ENCODE measurements at regions not wholly inside any gene's neighbourhood (a gene's known extent, or its start where the extent isn't known, plus 50 kb on each side); places are given as distances from the start of the nearest gene placed in this dataset.

- H3K4me1 Mint-ChIP-seq, result peaks cover 44 to 65% (median 63%) of the 10 kb centered on the region in 3 donors
- Histone ChIP-seq H3K36me3 (ENCODE audit: insufficient read depth, low read length) (no peaks in the 10 kb centered on the region), H3K9me3 (ENCODE audit: low read length) (no peaks in the 10 kb centered on the region), H3K27ac (ENCODE audit: low read depth, low read length) (no peak overlapping the region), H3K27me3 (ENCODE audit: insufficient read depth, low read length, poor library complexity, severe bottlenecking) (no peaks in the 10 kb centered on the region), H3K4me3 (ENCODE audit: low read length) (no peak overlapping the region), H3K4me1 (ENCODE audit: insufficient read depth, low read length) (peaks cover 14% of the 10 kb centered on the region)
- H3K4me3 Mint-ChIP-seq, result peak overlapping the region in 2 of 7 donors; percentile 9 to 86
- DNase-seq, result no peak
- ChIA-PET POLR2A (no interaction called here), CTCF (interaction anchor here (0.6 kb wide), 1 partner anchor 11 kb away, joined by 3 read pairs; no protein-coding TSS in a partner anchor)
- no peaks in the 10 kb centered on the region for H3K27me3 Mint-ChIP-seq
- no peaks in the 10 kb centered on the region for H3K9me3 Mint-ChIP-seq
- peak overlapping the region in 2 of 8 donors; percentile 61 to 64 for H3K27ac Mint-ChIP-seq
- peaks cover 0 to 10% (median 0%) of the 10 kb centered on the region in 3 donors for H3K36me3 Mint-ChIP-seq
Observed at GRCh38 chr3:27630885-27631284, 91.2 kb downstream of the EOMES start.

- Histone ChIP-seq H3K27me3 (ENCODE audit: insufficient read depth, low read length, poor library complexity, severe bottlenecking) (no peaks in the 10 kb centered on the region), H3K36me3 (ENCODE audit: insufficient read depth, low read length) (no peaks in the 10 kb centered on the region), H3K4me3 (ENCODE audit: low read length) (no peak overlapping the region), H3K9me3 (ENCODE audit: low read length) (no peaks in the 10 kb centered on the region), H3K4me1 (ENCODE audit: insufficient read depth, low read length) (peaks cover 17% of the 10 kb centered on the region), H3K27ac (ENCODE audit: low read depth, low read length) (no peak overlapping the region)
- ChIA-PET POLR2A (no interaction called here), CTCF (no interaction called here)
- Mint-ChIP-seq H3K4me3 (peak overlapping the region in 1 of 7 donors; percentile 68), H3K4me1 (peaks cover 57 to 73% (median 71%) of the 10 kb centered on the region in 3 donors), H3K27me3 (no peaks in the 10 kb centered on the region), H3K36me3 (peaks cover 0 to 10% (median 0%) of the 10 kb centered on the region in 3 donors), H3K27ac (peak overlapping the region in 4 of 8 donors; percentile 6 to 64 (median 30)), H3K9me3 (no peaks in the 10 kb centered on the region)
- no peak for DNase-seq
Observed at GRCh38 chr3:27629366-27629765, 92.8 kb downstream of the EOMES start.

GRCh38 chr3:27628026-27628750 is 93.9 kb downstream of the EOMES start:
- DNase-seq, result no peak
- POLR2A ChIA-PET, result no interaction called here
- peak overlapping the region in 5 of 7 donors; percentile 0 to 58 (median 37) for H3K4me3 Mint-ChIP-seq
- peak overlapping the region in 4 of 8 donors; percentile 4 to 87 (median 72) for H3K27ac Mint-ChIP-seq
- no peaks in the 10 kb centered on the region for H3K27me3 Mint-ChIP-seq
- Histone ChIP-seq H3K27ac (ENCODE audit: low read depth, low read length) (no peak overlapping the region), H3K27me3 (ENCODE audit: insufficient read depth, low read length, poor library complexity, severe bottlenecking) (no peaks in the 10 kb centered on the region), H3K4me1 (ENCODE audit: insufficient read depth, low read length) (peaks cover 17% of the 10 kb centered on the region), H3K36me3 (ENCODE audit: insufficient read depth, low read length) (no peaks in the 10 kb centered on the region), H3K9me3 (ENCODE audit: low read length) (no peaks in the 10 kb centered on the region), H3K4me3 (ENCODE audit: low read length) (no peak overlapping the region)
- no peaks in the 10 kb centered on the region for H3K9me3 Mint-ChIP-seq
- H3K4me1 Mint-ChIP-seq, result peaks cover 56 to 74% (median 74%) of the 10 kb centered on the region in 3 donors
- CTCF ChIA-PET, result interaction anchor here (0.7 kb wide), 1 partner anchor 160 kb away, joined by 3 read pairs; no protein-coding TSS in a partner anchor
- peaks cover 0 to 7% (median 0%) of the 10 kb centered on the region in 3 donors for H3K36me3 Mint-ChIP-seq

- Mint-ChIP-seq H3K27ac (peak overlapping the region in 2 of 8 donors; percentile 61 to 62), H3K9me3 (no peaks in the 10 kb centered on the region), H3K36me3 (no peaks in the 10 kb centered on the region), H3K4me1 (peaks cover 49 to 66% (median 66%) of the 10 kb centered on the region in 3 donors), H3K4me3 (no peak overlapping the region), H3K27me3 (no peaks in the 10 kb centered on the region)
- Histone ChIP-seq H3K9me3 (ENCODE audit: low read length) (no peaks in the 10 kb centered on the region), H3K27ac (ENCODE audit: low read depth, low read length) (no peak overlapping the region), H3K36me3 (ENCODE audit: insufficient read depth, low read length) (no peaks in the 10 kb centered on the region), H3K27me3 (ENCODE audit: insufficient read depth, low read length, poor library complexity, severe bottlenecking) (no peaks in the 10 kb centered on the region), H3K4me3 (ENCODE audit: low read length) (no peak overlapping the region), H3K4me1 (ENCODE audit: insufficient read depth, low read length) (peaks cover 14% of the 10 kb centered on the region)
- CTCF ChIA-PET, result no interaction called here
- no peak for DNase-seq
- POLR2A ChIA-PET, result no interaction called here
Observed at GRCh38 chr3:27626596-27627118, 95.5 kb downstream of the EOMES start.

GRCh38 chr3:27625864-27626263 is 96.3 kb downstream of the EOMES start:
- CTCF ChIA-PET, result no interaction called here
- Histone ChIP-seq H3K4me1 (ENCODE audit: insufficient read depth, low read length) (peaks cover 14% of the 10 kb centered on the region), H3K9me3 (ENCODE audit: low read length) (no peaks in the 10 kb centered on the region), H3K4me3 (ENCODE audit: low read length) (no peak overlapping the region), H3K36me3 (ENCODE audit: insufficient read depth, low read length) (no peaks in the 10 kb centered on the region), H3K27me3 (ENCODE audit: insufficient read depth, low read length, poor library complexity, severe bottlenecking) (no peaks in the 10 kb centered on the region), H3K27ac (ENCODE audit: low read depth, low read length) (no peak overlapping the region)
- no peak overlapping the region for H3K4me3 Mint-ChIP-seq
- peaks cover 0 to 7% (median 0%) of the 10 kb centered on the region in 3 donors for H3K36me3 Mint-ChIP-seq
- no peaks in the 10 kb centered on the region for H3K9me3 Mint-ChIP-seq
- H3K4me1 Mint-ChIP-seq, result peaks cover 49 to 61% (median 61%) of the 10 kb centered on the region in 3 donors
- H3K27ac Mint-ChIP-seq, result no peak overlapping the region
- no peak for DNase-seq
- H3K27me3 Mint-ChIP-seq, result no peaks in the 10 kb centered on the region
- POLR2A ChIA-PET, result no interaction called here

GRCh38 chr3:27623085-27623753 is 98.9 kb downstream of the EOMES start:
- DNase-seq, result no peak
- Histone ChIP-seq H3K27me3 (ENCODE audit: insufficient read depth, low read length, poor library complexity, severe bottlenecking) (no peaks in the 10 kb centered on the region), H3K4me3 (ENCODE audit: low read length) (no peak overlapping the region), H3K4me1 (ENCODE audit: insufficient read depth, low read length) (peaks cover 10% of the 10 kb centered on the region), H3K27ac (ENCODE audit: low read depth, low read length) (no peak overlapping the region), H3K36me3 (ENCODE audit: insufficient read depth, low read length) (no peaks in the 10 kb centered on the region), H3K9me3 (ENCODE audit: low read length) (no peaks in the 10 kb centered on the region)
- H3K4me1 Mint-ChIP-seq, result peaks cover 40 to 43% (median 43%) of the 10 kb centered on the region in 3 donors
- CTCF ChIA-PET, result interaction anchor here (0.9 kb wide), 1 partner anchor 89 kb away, joined by 3 read pairs; no protein-coding TSS in a partner anchor
- POLR2A ChIA-PET, result no interaction called here
- no peaks in the 10 kb centered on the region for H3K9me3 Mint-ChIP-seq
- H3K4me3 Mint-ChIP-seq, result no peak overlapping the region
- H3K36me3 Mint-ChIP-seq, result peaks cover 0 to 7% (median 0%) of the 10 kb centered on the region in 3 donors
- no peak overlapping the region for H3K27ac Mint-ChIP-seq
- H3K27me3 Mint-ChIP-seq, result no peaks in the 10 kb centered on the region

- no peak overlapping the region for H3K4me3 Mint-ChIP-seq
- no peak for DNase-seq
- no peak overlapping the region for H3K4me3 ChIP-seq (ENCODE audit: low read length)
- CTCF ChIA-PET, result no interaction called here
- no peaks in the 10 kb centered on the region for H3K4me1 ChIP-seq (ENCODE audit: insufficient read depth, low read length)
- H3K36me3 ChIP-seq (ENCODE audit: insufficient read depth, low read length), result no peaks in the 10 kb centered on the region
- H3K4me1 Mint-ChIP-seq, result no peaks in the 10 kb centered on the region
- H3K27ac Mint-ChIP-seq, result peak overlapping the region in 1 of 8 donors; percentile 25
- H3K27me3 Mint-ChIP-seq, result no peaks in the 10 kb centered on the region
- H3K27ac ChIP-seq (ENCODE audit: low read depth, low read length), result no peak overlapping the region
- H3K36me3 Mint-ChIP-seq, result peaks cover 0 to 17% (median 0%) of the 10 kb centered on the region in 3 donors
- peaks cover 3 to 13% (median 10%) of the 10 kb centered on the region in 5 donors for H3K9me3 Mint-ChIP-seq
- POLR2A ChIA-PET, result no interaction called here
- H3K9me3 ChIP-seq (ENCODE audit: low read length), result no peaks in the 10 kb centered on the region
- H3K27me3 ChIP-seq (ENCODE audit: insufficient read depth, low read length, poor library complexity, severe bottlenecking), result no peaks in the 10 kb centered on the region
Observed at GRCh38 chr3:27617552-27617951, 104.6 kb downstream of the EOMES start.

- no peak overlapping the region for H3K27ac Mint-ChIP-seq
- no peaks in the 10 kb centered on the region for H3K27me3 Mint-ChIP-seq
- POLR2A ChIA-PET, result no interaction called here
- H3K4me3 Mint-ChIP-seq, result no peak overlapping the region
- Histone ChIP-seq H3K27ac (ENCODE audit: low read depth, low read length) (no peak overlapping the region), H3K9me3 (ENCODE audit: low read length) (no peaks in the 10 kb centered on the region), H3K4me1 (ENCODE audit: insufficient read depth, low read length) (no peaks in the 10 kb centered on the region), H3K4me3 (ENCODE audit: low read length) (no peak overlapping the region), H3K27me3 (ENCODE audit: insufficient read depth, low read length, poor library complexity, severe bottlenecking) (no peaks in the 10 kb centered on the region), H3K36me3 (ENCODE audit: insufficient read depth, low read length) (no peaks in the 10 kb centered on the region)
- no peak for DNase-seq
- H3K36me3 Mint-ChIP-seq, result peaks cover 0 to 12% (median 0%) of the 10 kb centered on the region in 3 donors
- H3K9me3 Mint-ChIP-seq, result peaks cover 3 to 13% (median 10%) of the 10 kb centered on the region in 5 donors
- no peaks in the 10 kb centered on the region for H3K4me1 Mint-ChIP-seq
- CTCF ChIA-PET, result interaction anchor here (1.5 kb wide), 2 partner anchors 16 to 25 kb away, joined by 4 to 5 read pairs; no protein-coding TSS in a partner anchor
Observed at GRCh38 chr3:27616031-27616430, 106.1 kb downstream of the EOMES start.

Data from CD8-positive, alpha-beta memory T cell (primary cell).